Panc1 (cell line): ENCODE measurements at regions not wholly inside any gene's neighbourhood (a gene's known extent, or its start where the extent isn't known, plus 50 kb on each side); places are given as distances from the start of the nearest gene placed in this dataset.
"Not testable (repeated sequence)": the region's sequence is repeated elsewhere in the genome, so short reads cannot be mapped to it uniquely, and the experiment has no call there.

Experiments used
- ATAC-seq: fragments of 200-7000 bp; cut with Tn5 transposase; 2 replicates; pipeline ENCODE4 v1.9.1; 2020; ENCODE audit warnings: mild to moderate bottlenecking, moderate library complexity
- BruUV-seq: library from RNA; stranded (reverse); fragments of 400-500 nt; replicated peaks from 2 replicates; lab custom pipeline; 2021; lab: Mats Ljungman, UMichigan
- CTCF ChIA-PET: fragments of 300-600 bp; sonication (Branson Sonifier 250); formaldehyde crosslinking; loops from one replicate; lab custom pipeline; 2022; ENCODE audit warnings: antibody characterized with exemption; lab: Charles Lee
- POLR2A ChIA-PET: fragments of 300-600 bp; sonication (Branson Sonifier 250); formaldehyde crosslinking; loops from one replicate; lab custom pipeline; 2022; ENCODE audit warnings: antibody characterized with exemption; lab: Charles Lee
- DNase-seq: peaks from one replicate; pipeline ENCODE4 v3.0.0-alpha.2; 2010; ENCODE audit warnings: low read depth, low spot score
- H3K27ac ChIP-seq: 2 replicates; pipeline ENCODE4 v1.5.1; 2011; ENCODE audit warnings: mild to moderate bottlenecking, low read length, inconsistent platforms
- H3K27me3 ChIP-seq: fragments of 200-500 bp; sonication (Bioruptor generic); 2 replicates; pipeline ENCODE4 v1.6.0; 2014; ENCODE audit warnings: low read length, inconsistent platforms; ENCODE audit not compliant: control insufficient read depth, insufficient read depth
- H3K36me3 ChIP-seq: fragments of 200-500 bp; sonication (Bioruptor generic); 2 replicates; pipeline ENCODE4 v1.5.1; 2014; ENCODE audit warnings: inconsistent platforms, mild to moderate bottlenecking, low read length, moderate library complexity; ENCODE audit not compliant: control insufficient read depth, insufficient read depth
- H3K4me1 ChIP-seq: 2 replicates; pipeline ENCODE4 v1.5.1; 2011; ENCODE audit warnings: inconsistent platforms, mild to moderate bottlenecking, low read length, moderate library complexity; ENCODE audit not compliant: control insufficient read depth, insufficient read depth
- H3K4me3 ChIP-seq, 2 experiments: 2 replicates each; pipeline ENCODE4 v1.5.1; 2011 to 2012; ENCODE audit warnings: low read depth in 2 of 2, low read length in 2 of 2, mild to moderate bottlenecking in 2 of 2, inconsistent platforms in 1 of 2, moderate library complexity in 1 of 2
- H3K9me3 ChIP-seq: fragments of 200-500 bp; sonication (Bioruptor generic); 2 replicates; pipeline ENCODE4 v1.5.1; 2014; ENCODE audit warnings: low read depth, mild to moderate bottlenecking, inconsistent platforms, low read length, moderate library complexity; ENCODE audit not compliant: control insufficient read depth, insufficient read depth
- CTCF ChIP-seq: fragments of 450-650 bp; IDR thresholded peaks from 2 replicates; pipeline ENCODE4 v1.5.1; 2017; ENCODE audit warnings: mild to moderate bottlenecking
- POLR2AphosphoS5 ChIP-seq: IDR thresholded peaks from 2 replicates; pipeline ENCODE4 v1.6.1; 2012; ENCODE audit warnings: mild to moderate bottlenecking, low read depth, low read length, moderate library complexity
- REST ChIP-seq, 2 experiments: IDR thresholded peaks; 2 replicates each; pipeline ENCODE4 v1.6.1; 2011 to 2012; ENCODE audit warnings: low read depth in 2 of 2, control low read depth in 1 of 2, low read length in 1 of 2, mild to moderate bottlenecking in 1 of 2, moderate library complexity in 1 of 2; ENCODE audit not compliant: insufficient read depth in 1 of 2
- SIN3A ChIP-seq: IDR thresholded peaks from 2 replicates; pipeline ENCODE4 v1.6.1; 2012; ENCODE audit warnings: low read depth, mild to moderate bottlenecking, low read length, moderate library complexity, borderline replicate concordance; ENCODE audit not compliant: insufficient read depth
- TCF7L2 ChIP-seq: IDR thresholded peaks from 2 replicates; pipeline ENCODE4 v1.6.1; 2011; ENCODE audit warnings: mild to moderate bottlenecking, low read depth, low read length, inconsistent platforms
- in situ Hi-C: cut with HindIII; loops from 2 replicates; pipeline ENCODE4 v1.10.0; 2016; ENCODE audit warnings: low sequenced_read_pairs, low pct_unique_long_range_greater_than_20kb
- intact Hi-C: fragments of 100-400 bp; cut with micrococcal nuclease; formaldehyde crosslinking; loops from one replicate; pipeline ENCODE4 v1.10.0; 2022; ENCODE audit not compliant: unreplicated experiment

DNA sequence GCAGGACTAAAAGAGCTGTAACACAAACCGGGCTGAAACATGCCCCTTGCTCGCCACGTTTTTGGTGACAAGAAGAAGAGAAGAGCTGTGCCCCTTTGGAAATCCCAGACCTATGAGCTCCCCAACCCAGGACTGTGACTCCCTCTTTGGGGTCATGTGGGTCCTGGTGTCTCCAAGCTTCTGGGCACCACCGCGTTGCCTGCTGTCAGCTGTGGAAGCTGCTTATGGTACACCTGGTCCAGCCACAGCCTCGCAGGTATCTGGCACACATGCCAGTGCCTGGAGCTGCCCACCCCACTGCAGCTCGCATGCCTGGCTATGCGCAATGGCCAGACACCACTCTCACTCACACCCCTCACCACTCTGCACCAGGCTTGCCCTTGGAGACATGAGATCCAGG is 171.8 kb downstream of the MATN1 start:
- Histone ChIP-seq H3K27ac (no peak overlapping the region), H3K36me3 (no peaks in the 10 kb centered on the region), H3K4me1 (no peaks in the 10 kb centered on the region), H3K9me3 (no peaks in the 10 kb centered on the region), H3K4me3 (no peak overlapping the region), H3K27me3 (no peaks in the 10 kb centered on the region)
- intact Hi-C loops (no loop called here), in situ Hi-C loops (no loop called here)
- TF ChIP-seq TCF7L2, result no peak
- no peak for DNase-seq
- ATAC-seq, result no peak
- BruUV-seq, result no TSS peak
- ChIA-PET POLR2A (no interaction called here), CTCF (no interaction called here)

DNA sequence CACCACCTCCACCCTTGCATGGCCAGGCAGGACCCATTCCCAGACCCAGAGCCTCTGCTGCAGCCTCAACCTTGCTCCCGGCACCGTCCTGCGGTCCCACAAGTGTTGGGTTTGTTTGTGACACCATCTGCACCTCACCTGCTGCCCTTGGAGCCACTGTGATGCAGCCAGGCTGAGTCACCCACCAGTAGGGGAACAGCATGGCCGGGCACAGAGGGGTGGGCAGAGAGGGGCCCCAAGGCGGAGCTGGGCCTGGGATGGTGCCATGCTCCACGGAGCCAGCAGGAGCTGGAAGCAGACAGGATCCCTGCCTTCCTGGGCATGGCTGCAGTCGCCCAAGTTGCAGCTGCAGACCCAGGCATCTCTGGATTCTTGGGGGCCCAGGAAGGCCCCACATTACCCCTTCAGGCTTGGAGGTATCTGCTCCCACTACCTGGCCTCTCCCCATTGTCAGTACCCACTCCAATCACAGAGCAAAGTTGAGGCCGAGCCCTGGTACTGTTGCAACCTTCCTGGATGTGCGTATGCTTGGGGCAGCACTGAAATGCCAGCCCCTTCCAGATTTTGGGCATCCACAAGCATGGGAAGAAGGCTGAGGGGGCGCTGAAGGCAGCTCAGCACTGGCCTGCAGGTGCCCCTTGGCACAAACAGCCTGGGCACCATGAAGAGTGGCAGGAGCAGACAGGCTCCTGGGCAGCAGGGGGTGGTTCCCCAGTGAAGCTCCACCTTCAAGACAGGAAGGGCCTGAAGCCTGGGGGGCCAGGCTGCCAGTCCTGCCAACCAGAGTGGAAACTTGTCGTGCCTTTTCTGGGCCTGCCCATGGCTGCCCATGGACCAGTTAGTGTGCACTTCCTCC is 172.8 kb downstream of the MATN1 start:
- ChIA-PET POLR2A (no interaction called here), CTCF (no interaction called here)
- no peak overlapping the region for H3K27ac ChIP-seq
- no peaks in the 10 kb centered on the region for H3K27me3 ChIP-seq
- H3K36me3 ChIP-seq, result no peaks in the 10 kb centered on the region
- in situ Hi-C loops, result no loop called here
- no peak for TF ChIP-seq REST (IDR thresholded peaks at IDR 0.05; ENCODE audit: insufficient read depth in 1 of 2, low read depth in 2 of 2, low read length in 1 of 2)
- TF ChIP-seq CTCF, result no peak
- TF ChIP-seq SIN3A, result no peak
- no peak for TF ChIP-seq TCF7L2
- no peak for TF ChIP-seq POLR2AphosphoS5
- DNase-seq, result no peak
- intact Hi-C loops, result no loop called here
- no peak for ATAC-seq
- no peak overlapping the region for H3K4me3 ChIP-seq
- BruUV-seq, result no TSS peak
- no peaks in the 10 kb centered on the region for H3K4me1 ChIP-seq
- no peaks in the 10 kb centered on the region for H3K9me3 ChIP-seq

DNA sequence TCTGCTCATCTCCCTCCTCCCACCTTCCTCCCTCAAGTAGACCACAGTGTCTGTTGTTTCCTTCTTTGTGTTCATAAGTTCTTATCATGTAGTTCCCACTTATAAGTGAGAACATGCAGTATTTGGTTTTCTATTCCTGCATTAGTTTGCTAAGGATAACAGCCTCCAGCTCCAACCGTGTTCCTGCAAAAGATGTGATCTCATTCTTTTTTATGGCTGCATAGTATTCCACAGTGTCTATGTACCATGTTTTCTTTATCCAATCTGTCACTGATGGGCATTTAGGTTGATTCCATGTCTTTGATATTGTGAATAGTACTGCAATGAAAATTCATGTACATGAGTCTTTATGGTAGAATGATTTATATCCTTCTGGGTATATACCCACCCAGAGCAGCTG is 173.5 kb downstream of the MATN1 start:
- intact Hi-C loops, H3K4me1 ChIP-seq, H3K36me3 ChIP-seq, DNase-seq, H3K27ac ChIP-seq, ATAC-seq, H3K27me3 ChIP-seq, H3K4me3 ChIP-seq, CTCF ChIA-PET, H3K9me3 ChIP-seq, POLR2A ChIA-PET, BruUV-seq, in situ Hi-C loops: not testable (repeated sequence)
